ENCODE measurements at regions not wholly inside any gene's neighbourhood (a gene's known extent, or its start where the extent isn't known, plus 50 kb on each side); places are given as distances from the start of the nearest gene placed in this dataset.

GRCh38 chrX:5082705-5083104, 1146.0 kb downstream of the NLGN4X start:
- Histone ChIP-seq H3K36me3 (ENCODE audit: control insufficient read depth in 2 of 3, insufficient read depth in 3 of 3, low read length in 3 of 3) (no peaks in the 10 kb centered on the region), H3K9ac (ENCODE audit: low read length in 3 of 3) (no peak overlapping the region), H3K4me1 (ENCODE audit: control insufficient read depth in 2 of 3, insufficient read depth in 2 of 3, low read depth in 1 of 3, low read length in 3 of 3) (no peaks in the 10 kb centered on the region), H3K4me3 (ENCODE audit: low read length in 3 of 3) (no peak overlapping the region), H3K27ac (ENCODE audit: low read depth in 2 of 2, low read length in 2 of 2) (no peak overlapping the region), H3K9me3 (ENCODE audit: control insufficient read depth in 2 of 3, insufficient read depth in 1 of 3, low read length in 3 of 3) (no peaks in the 10 kb centered on the region), H3K27me3 (ENCODE audit: control insufficient read depth, insufficient read depth, low read length) (no peaks in the 10 kb centered on the region)
- TF ChIP-seq, protein P1, sequence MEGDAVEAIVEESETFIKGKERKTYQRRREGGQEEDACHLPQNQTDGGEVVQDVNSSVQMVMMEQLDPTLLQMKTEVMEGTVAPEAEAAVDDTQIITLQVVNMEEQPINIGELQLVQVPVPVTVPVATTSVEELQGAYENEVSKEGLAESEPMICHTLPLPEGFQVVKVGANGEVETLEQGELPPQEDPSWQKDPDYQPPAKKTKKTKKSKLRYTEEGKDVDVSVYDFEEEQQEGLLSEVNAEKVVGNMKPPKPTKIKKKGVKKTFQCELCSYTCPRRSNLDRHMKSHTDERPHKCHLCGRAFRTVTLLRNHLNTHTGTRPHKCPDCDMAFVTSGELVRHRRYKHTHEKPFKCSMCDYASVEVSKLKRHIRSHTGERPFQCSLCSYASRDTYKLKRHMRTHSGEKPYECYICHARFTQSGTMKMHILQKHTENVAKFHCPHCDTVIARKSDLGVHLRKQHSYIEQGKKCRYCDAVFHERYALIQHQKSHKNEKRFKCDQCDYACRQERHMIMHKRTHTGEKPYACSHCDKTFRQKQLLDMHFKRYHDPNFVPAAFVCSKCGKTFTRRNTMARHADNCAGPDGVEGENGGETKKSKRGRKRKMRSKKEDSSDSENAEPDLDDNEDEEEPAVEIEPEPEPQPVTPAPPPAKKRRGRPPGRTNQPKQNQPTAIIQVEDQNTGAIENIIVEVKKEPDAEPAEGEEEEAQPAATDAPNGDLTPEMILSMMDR (IDR thresholded peaks at IDR 0.05; ENCODE audit: borderline replicate concordance, extremely low read depth, insufficient read depth): no peak
- DNase-seq (no peak), FAIRE-seq (no peak)
- intact Hi-C loops (cut with DNase I): no loop called here

GRCh38 chrX:5080791-5081190, 1147.9 kb downstream of the NLGN4X start:
- Histone ChIP-seq H3K4me3 (ENCODE audit: low read length in 3 of 3) (no peak overlapping the region), H3K27ac (ENCODE audit: low read depth in 2 of 2, low read length in 2 of 2) (no peak overlapping the region), H3K4me1 (ENCODE audit: control insufficient read depth in 2 of 3, insufficient read depth in 2 of 3, low read depth in 1 of 3, low read length in 3 of 3) (no peaks in the 10 kb centered on the region), H3K36me3 (ENCODE audit: control insufficient read depth in 2 of 3, insufficient read depth in 3 of 3, low read length in 3 of 3) (no peaks in the 10 kb centered on the region), H3K9me3 (ENCODE audit: control insufficient read depth in 2 of 3, insufficient read depth in 1 of 3, low read length in 3 of 3) (no peaks in the 10 kb centered on the region), H3K9ac (ENCODE audit: low read length in 3 of 3) (no peak overlapping the region), H3K27me3 (ENCODE audit: control insufficient read depth, insufficient read depth, low read length) (no peaks in the 10 kb centered on the region)
- DNase-seq (no peak), FAIRE-seq (no peak)
- TF ChIP-seq, protein P1 (IDR thresholded peaks at IDR 0.05; ENCODE audit: borderline replicate concordance, extremely low read depth, insufficient read depth): no peak
- intact Hi-C loops (cut with DNase I): no loop called here

GRCh38 chrX:5068550-5068949, 1160.1 kb downstream of the NLGN4X start:
- DNase-seq (no peak), FAIRE-seq (no peak)
- Histone ChIP-seq H3K27ac (ENCODE audit: low read depth in 2 of 2, low read length in 2 of 2) (no peak overlapping the region), H3K9ac (ENCODE audit: low read length in 3 of 3) (no peak overlapping the region), H3K4me1 (ENCODE audit: control insufficient read depth in 2 of 3, insufficient read depth in 2 of 3, low read depth in 1 of 3, low read length in 3 of 3) (no peaks in the 10 kb centered on the region), H3K9me3 (ENCODE audit: control insufficient read depth in 2 of 3, insufficient read depth in 1 of 3, low read length in 3 of 3) (no peaks in the 10 kb centered on the region), H3K36me3 (ENCODE audit: control insufficient read depth in 2 of 3, insufficient read depth in 3 of 3, low read length in 3 of 3) (no peaks in the 10 kb centered on the region), H3K4me3 (ENCODE audit: low read length in 3 of 3) (no peak overlapping the region), H3K27me3 (ENCODE audit: control insufficient read depth, insufficient read depth, low read length) (no peaks in the 10 kb centered on the region)
- intact Hi-C loops (cut with DNase I): no loop called here
- TF ChIP-seq, protein P1 (IDR thresholded peaks at IDR 0.05; ENCODE audit: borderline replicate concordance, extremely low read depth, insufficient read depth): no peak

GRCh38 chrX:5057786-5058185, 1170.9 kb downstream of the NLGN4X start:
- H3K27ac ChIP-seq (ENCODE audit: low read depth in 2 of 2, low read length in 2 of 2): no peak overlapping the region
- no peak overlapping the region for H3K9ac ChIP-seq (ENCODE audit: low read length in 3 of 3)
- FAIRE-seq: no peak
- H3K27me3 ChIP-seq (ENCODE audit: control insufficient read depth, insufficient read depth, low read length): no peaks in the 10 kb centered on the region
- H3K9me3 ChIP-seq (ENCODE audit: control insufficient read depth in 2 of 3, insufficient read depth in 1 of 3, low read length in 3 of 3): no peaks in the 10 kb centered on the region
- H3K36me3 ChIP-seq (ENCODE audit: control insufficient read depth in 2 of 3, insufficient read depth in 3 of 3, low read length in 3 of 3): no peaks in the 10 kb centered on the region
- TF ChIP-seq, protein P1 (IDR thresholded peaks at IDR 0.05; ENCODE audit: borderline replicate concordance, extremely low read depth, insufficient read depth): no peak
- intact Hi-C loops (cut with DNase I): no loop called here
- H3K4me1 ChIP-seq (ENCODE audit: control insufficient read depth in 2 of 3, insufficient read depth in 2 of 3, low read depth in 1 of 3, low read length in 3 of 3): no peaks in the 10 kb centered on the region
- H3K4me3 ChIP-seq (ENCODE audit: low read length in 3 of 3): no peak overlapping the region
- no peak for DNase-seq
